Adipocyte (in vitro differentiated cells): ENCODE measurements at regions not wholly inside any gene's neighbourhood (a gene's known extent, or its start where the extent isn't known, plus 50 kb on each side); places are given as distances from the start of the nearest gene placed in this dataset.

Source experiments
- DNase-seq: peaks from one replicate; pipeline ENCODE4 v3.0.0-alpha.2; 2015; ENCODE audit warnings: low read depth
- H3K27me3 ChIP-seq: replicated peaks from 2 replicates; pipeline ENCODE4 v1.7.0; 2013; ENCODE audit warnings: mild to moderate bottlenecking, low read length, moderate library complexity; ENCODE audit not compliant: control insufficient read depth, insufficient read depth
- H3K36me3 ChIP-seq: 2 replicates; pipeline ENCODE4 v1.7.0; 2013; ENCODE audit warnings: low read length, mild to moderate bottlenecking, moderate library complexity; ENCODE audit not compliant: control insufficient read depth, insufficient read depth, severe bottlenecking
- H3K4me1 ChIP-seq: 2 replicates; pipeline ENCODE4 v1.7.0; 2013; ENCODE audit warnings: mild to moderate bottlenecking, low read length, moderate library complexity; ENCODE audit not compliant: control insufficient read depth, insufficient read depth
- H3K4me3 ChIP-seq: 2 replicates; pipeline ENCODE4 v1.7.0; 2013; ENCODE audit warnings: mild to moderate bottlenecking, low read length, moderate library complexity
- H3K9ac ChIP-seq: 2 replicates; pipeline ENCODE4 v1.7.0; 2013; ENCODE audit warnings: mild to moderate bottlenecking, low read length, moderate library complexity
- H3K9me3 ChIP-seq: 2 replicates; pipeline ENCODE4 v1.7.0; 2013; ENCODE audit warnings: mild to moderate bottlenecking, low read length, moderate library complexity; ENCODE audit not compliant: control insufficient read depth

DNA sequence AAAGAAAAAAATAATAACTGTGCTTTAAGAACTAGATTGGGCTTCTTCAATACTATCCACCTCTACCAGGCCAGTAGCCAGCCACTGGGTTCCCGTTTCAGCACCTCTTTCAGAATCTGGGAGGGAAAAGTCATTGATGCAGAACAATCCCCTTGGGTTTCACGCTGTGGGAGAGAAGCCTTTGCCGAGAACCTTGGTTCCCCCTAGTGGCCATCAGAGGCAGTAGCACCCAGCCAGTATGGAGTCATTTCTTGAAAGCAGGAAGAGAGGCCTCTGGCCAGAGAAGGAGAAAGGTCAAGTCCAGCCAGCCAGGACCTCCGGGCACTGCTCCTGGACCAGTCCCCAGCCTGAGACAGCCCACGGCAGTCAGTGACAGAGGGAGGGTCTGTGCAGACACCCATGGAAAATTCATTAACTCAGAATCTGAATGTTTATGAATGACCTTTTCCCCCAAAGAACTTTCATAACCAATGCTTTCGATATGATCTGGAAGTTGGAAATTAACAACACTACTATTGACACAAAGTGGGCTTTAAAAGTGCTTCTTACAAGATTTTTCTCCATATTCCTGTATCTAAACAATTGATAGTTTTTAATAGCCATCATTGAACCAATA is 51.2 kb upstream of the CDH5 start:
- Histone ChIP-seq H3K9me3 (no peaks in the 10 kb centered on the region), H3K36me3 (no peaks in the 10 kb centered on the region), H3K4me1 (peaks cover 28% of the 10 kb centered on the region), H3K27me3 (peaks cover 5% of the 10 kb centered on the region), H3K9ac (peak overlapping the region; percentile 61), H3K4me3 (no peak overlapping the region)
- DNase-seq, result peak; percentile 94

DNA sequence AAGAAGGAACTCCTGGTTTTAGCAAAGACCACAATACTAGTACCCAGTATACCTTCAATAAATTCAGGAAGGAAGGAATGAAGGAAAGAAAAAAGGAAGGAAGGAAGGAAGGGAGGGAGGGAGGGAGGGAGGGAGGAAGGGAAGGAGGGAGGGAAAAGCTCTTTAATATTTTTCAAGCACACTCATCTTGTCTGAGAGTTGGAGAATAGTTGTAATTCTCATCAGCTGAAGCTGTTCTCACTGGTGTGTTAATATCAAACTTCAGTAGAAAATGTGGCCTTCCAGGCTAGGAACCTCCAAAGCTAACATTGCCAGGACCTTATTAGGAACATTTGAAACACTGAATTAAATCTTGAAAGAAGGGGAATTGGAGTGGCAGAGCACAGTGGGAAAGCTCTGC is 55.2 kb upstream of the CDH5 start:
- H3K36me3 ChIP-seq, result no peaks in the 10 kb centered on the region
- no peak overlapping the region for H3K9ac ChIP-seq
- H3K27me3 ChIP-seq, result peaks cover 40% of the 10 kb centered on the region
- peaks cover 28% of the 10 kb centered on the region for H3K4me1 ChIP-seq
- no peak overlapping the region for H3K4me3 ChIP-seq
- no peak for DNase-seq
- no peaks in the 10 kb centered on the region for H3K9me3 ChIP-seq

DNA sequence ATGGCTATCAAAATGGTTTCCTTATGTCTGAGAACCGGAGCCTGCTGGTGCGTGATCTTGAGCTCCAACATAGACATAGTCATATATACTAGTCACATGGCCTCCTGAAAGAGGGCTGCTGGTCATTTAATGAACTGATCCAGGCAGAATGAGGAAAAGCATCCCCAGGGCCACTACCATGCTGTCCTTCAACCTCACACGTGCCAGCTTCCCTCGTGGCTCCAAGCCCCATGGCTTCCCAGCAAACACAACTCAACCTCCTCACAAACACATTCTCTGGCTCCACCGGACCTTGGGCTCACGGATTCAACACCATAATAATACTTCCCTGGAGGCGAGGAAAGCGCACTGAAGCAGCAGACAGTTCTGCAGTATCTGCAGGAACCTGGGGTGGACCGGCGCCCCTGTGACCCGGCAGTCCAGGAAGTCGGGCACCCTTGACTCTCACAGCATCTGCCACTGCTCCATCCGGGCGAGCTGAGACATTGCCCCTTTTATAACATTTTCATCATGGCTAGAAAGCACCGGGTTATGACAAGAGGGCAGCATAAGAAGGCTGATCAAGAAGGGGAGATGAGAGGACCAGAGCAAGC is 57.2 kb upstream of the CDH5 start:
- DNase-seq, result no peak
- peaks cover 57% of the 10 kb centered on the region for H3K27me3 ChIP-seq
- peaks cover 10% of the 10 kb centered on the region for H3K4me1 ChIP-seq
- no peaks in the 10 kb centered on the region for H3K9me3 ChIP-seq
- H3K4me3 ChIP-seq, result no peak overlapping the region
- no peaks in the 10 kb centered on the region for H3K36me3 ChIP-seq
- H3K9ac ChIP-seq, result no peak overlapping the region

DNA sequence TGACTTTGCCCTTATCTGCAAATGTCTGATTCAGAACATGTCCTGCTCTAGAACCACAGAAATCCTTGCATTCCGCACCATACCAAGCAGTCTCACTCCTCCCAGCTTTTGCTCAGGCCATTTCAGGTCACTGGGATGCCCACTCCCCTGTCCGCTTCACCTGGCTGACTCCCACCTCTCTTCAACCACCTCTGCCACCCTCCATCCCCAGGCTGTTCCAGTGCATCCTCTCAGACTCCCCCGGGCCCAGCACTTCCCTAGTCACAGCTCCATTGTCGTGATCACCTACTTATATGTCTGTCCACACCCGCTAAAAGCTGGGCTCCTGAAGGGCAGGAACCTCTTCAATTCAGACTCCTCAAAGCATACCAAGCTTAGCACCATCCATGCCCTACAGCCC is 58.4 kb upstream of the CDH5 start:
- H3K4me1 ChIP-seq, result peaks cover 7% of the 10 kb centered on the region
- no peaks in the 10 kb centered on the region for H3K9me3 ChIP-seq
- no peak overlapping the region for H3K9ac ChIP-seq
- H3K36me3 ChIP-seq, result no peaks in the 10 kb centered on the region
- H3K27me3 ChIP-seq, result peaks cover 69% of the 10 kb centered on the region
- H3K4me3 ChIP-seq, result no peak overlapping the region
- DNase-seq, result no peak

DNA sequence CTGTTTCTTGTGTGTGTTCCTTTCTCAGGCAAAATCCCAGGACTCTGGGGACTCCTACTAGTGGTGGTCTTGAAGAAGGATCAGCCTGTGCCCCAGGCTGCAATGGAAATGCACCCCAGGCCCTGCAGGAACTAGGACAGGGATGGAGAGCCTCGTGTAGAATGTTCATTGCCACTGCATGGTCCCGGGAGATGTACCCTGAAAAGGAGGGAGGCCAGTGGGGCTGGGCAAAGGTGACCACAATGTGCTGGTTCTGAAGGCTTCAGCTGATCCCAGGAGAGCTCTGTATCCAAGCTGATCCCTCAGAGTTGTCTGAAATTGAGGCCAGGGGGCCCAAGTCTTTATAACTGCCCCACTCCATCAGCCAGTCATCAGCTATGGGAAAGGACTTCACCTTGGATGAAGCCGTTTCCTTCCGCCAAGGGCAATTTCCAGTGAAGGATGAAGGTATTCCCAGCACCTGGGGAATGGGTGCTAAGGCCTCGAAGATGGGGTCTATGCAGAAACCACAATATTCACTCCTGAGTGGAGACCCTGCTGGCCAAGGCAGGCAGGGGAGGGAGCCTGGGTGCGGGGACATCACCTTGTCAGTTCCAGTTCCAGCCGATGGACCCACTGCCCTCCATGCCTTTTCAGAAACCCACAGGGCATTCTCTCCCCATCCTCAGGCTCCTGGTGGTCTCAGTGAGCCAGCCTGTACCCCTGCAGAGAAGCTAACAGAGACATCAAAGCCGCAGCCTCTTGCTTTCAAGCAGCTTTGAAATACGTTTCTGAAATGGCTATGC is 59.9 kb upstream of the CDH5 start:
- H3K4me1 ChIP-seq, result peaks cover 7% of the 10 kb centered on the region
- DNase-seq, result no peak
- no peak overlapping the region for H3K4me3 ChIP-seq
- H3K27me3 ChIP-seq, result peaks cover 77% of the 10 kb centered on the region
- H3K36me3 ChIP-seq, result no peaks in the 10 kb centered on the region
- H3K9ac ChIP-seq, result no peak overlapping the region
- H3K9me3 ChIP-seq, result peaks cover 6% of the 10 kb centered on the region

DNA sequence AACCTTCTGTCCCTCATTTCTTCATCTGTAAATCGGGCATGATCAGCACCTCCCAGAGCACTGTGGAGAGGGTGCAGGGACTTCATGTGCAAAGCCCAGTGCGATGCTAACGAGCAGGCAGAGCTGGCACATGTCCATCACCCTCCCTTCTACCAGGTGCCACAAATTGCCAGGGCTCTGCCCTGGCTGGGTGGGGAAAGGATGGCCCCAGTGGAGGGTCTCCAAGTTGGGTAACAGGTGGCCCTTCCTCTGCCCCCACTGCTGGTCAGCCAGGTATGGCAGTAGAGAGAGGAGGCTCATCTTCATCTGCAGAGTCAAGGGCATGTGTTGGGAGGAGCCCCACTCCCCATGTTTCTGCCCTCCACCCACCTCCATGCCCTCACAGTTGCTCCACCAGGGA is 61.5 kb upstream of the CDH5 start:
- Histone ChIP-seq H3K4me3 (no peak overlapping the region), H3K27me3 (peaks cover 75% of the 10 kb centered on the region), H3K9ac (no peak overlapping the region), H3K9me3 (peaks cover 12% of the 10 kb centered on the region), H3K36me3 (no peaks in the 10 kb centered on the region), H3K4me1 (peaks cover 7% of the 10 kb centered on the region)
- no peak for DNase-seq

DNA sequence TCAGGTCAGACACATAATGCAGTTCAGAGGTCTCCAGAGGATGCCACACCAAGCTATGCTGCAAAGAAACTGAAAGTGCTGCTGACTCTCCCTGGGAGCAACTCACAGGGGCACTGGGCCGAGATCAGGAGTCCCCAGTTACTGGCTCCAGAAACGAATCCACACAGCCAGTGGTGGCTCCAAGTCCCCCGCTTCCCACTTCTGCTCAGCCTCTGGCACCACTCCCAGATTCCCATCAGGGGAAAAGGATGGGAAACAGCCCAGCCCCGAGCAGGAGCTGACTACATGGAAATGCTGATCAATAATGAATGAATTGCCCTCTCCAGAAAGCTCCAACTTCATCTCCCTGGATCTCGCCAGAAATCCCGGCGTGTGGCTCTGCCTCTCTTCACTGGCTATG is 62.3 kb upstream of the CDH5 start:
- H3K36me3 ChIP-seq, result no peaks in the 10 kb centered on the region
- H3K27me3 ChIP-seq, result peaks cover 75% of the 10 kb centered on the region
- H3K9ac ChIP-seq, result no peak overlapping the region
- no peak for DNase-seq
- no peak overlapping the region for H3K4me3 ChIP-seq
- peaks cover 7% of the 10 kb centered on the region for H3K4me1 ChIP-seq
- peaks cover 12% of the 10 kb centered on the region for H3K9me3 ChIP-seq

DNA sequence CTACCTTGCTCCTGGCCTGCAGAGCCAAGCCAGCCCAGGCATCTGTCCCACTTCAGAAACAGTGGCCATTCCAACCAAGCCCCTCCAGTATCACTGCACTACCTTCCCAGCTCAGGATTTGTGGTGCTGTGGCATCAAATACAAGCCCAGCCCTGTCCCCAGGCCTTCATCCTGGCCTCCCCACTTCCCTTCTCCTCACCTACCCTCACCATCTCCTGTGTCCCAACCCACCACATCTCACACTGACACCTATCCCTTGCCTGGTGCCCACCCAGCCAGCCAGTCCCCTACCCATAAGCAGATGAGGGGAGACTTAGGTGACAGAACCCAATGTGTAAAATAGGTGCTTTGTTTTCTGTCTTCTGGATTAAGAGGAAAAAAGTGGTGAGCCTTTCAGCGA is 66.0 kb upstream of the CDH5 start:
- H3K9ac ChIP-seq, result no peak overlapping the region

DNA sequence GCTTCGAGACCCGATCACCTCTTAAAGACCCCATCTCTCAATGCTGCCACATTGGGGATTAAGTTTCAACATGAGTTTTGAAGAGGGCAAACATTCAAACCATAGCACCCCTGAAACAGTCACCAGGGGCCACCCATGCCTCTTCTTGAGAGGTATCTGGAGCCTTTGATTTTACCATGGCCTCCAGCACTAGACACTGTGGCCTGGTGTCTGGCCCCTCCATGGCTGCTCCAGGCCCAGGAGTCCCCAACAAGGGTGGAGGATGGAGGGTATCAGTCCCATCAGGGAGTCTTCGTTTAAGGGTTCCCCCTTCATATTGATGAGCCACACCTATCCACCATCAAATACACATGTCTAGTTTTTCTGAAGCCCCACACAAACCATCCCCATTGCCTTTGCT is 66.5 kb upstream of the CDH5 start:
- peaks cover 60% of the 10 kb centered on the region for H3K27me3 ChIP-seq
- H3K4me1 ChIP-seq, result peaks cover 7% of the 10 kb centered on the region
- H3K4me3 ChIP-seq, result no peak overlapping the region
- no peak overlapping the region for H3K9ac ChIP-seq
- H3K9me3 ChIP-seq, result peaks cover 12% of the 10 kb centered on the region
- DNase-seq, result no peak
- no peaks in the 10 kb centered on the region for H3K36me3 ChIP-seq

More for the DNA sequence above, 66.0 kb upstream of the CDH5 start:
- Histone ChIP-seq H3K9me3 (peaks cover 12% of the 10 kb centered on the region), H3K4me1 (peaks cover 7% of the 10 kb centered on the region), H3K4me3 (no peak overlapping the region), H3K36me3 (no peaks in the 10 kb centered on the region), H3K27me3 (peaks cover 59% of the 10 kb centered on the region)
- DNase-seq, result no peak

DNA sequence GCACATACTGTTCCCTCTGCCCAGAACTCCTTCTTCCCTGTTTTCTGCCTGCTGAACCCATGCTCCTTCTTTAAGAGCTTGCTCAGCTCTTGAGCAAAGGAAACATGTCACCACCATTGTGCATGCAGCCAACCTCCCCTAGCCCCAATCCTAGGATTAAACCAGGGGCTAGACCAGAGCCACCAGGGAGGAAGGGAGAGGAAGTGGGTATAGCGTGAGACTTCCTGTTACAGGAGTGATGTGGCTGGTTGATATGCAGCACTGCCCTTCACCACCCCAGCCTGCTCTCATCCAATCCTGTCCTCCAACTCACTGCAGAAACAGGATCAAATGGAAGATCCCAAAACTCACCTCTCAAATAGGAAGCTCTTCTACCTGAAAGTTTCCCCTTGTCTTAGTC is 67.1 kb upstream of the CDH5 start:
- Histone ChIP-seq H3K4me1 (peaks cover 6% of the 10 kb centered on the region), H3K9ac (no peak overlapping the region), H3K36me3 (no peaks in the 10 kb centered on the region), H3K27me3 (peaks cover 60% of the 10 kb centered on the region), H3K9me3 (peaks cover 12% of the 10 kb centered on the region), H3K4me3 (no peak overlapping the region)
- no peak for DNase-seq

DNA sequence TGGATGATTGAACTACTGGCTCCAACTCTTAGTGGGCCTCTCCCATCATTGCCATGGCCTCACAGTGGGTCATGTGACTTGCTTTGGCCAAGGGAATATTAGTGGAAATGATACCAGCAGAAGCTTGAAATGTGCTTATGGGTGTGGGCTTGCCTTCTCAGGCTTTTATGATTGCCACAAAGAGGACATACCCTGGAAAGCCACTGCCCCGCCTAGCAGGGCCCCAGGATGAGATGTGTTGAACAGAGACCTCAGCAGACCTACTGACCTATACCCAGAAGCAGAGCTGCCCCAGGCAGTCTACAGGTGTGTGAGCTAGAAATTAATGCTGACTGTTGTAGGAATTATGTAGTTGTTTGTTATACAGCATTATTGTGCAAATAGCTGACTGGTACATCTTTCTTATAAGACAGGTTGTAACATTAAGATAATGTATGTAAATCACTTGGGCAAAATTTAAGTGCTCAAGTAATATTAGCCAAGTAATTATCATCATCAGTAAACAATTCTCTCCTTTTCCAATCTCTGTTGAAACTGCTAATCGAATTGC is 67.8 kb upstream of the CDH5 start:
- Histone ChIP-seq H3K4me3 (no peak overlapping the region), H3K4me1 (no peaks in the 10 kb centered on the region), H3K36me3 (no peaks in the 10 kb centered on the region), H3K9me3 (peaks cover 12% of the 10 kb centered on the region), H3K27me3 (peaks cover 60% of the 10 kb centered on the region), H3K9ac (no peak overlapping the region)
- no peak for DNase-seq
